Ectodermal cell (in vitro differentiated cells): ENCODE measurements at regions not wholly inside any gene's neighbourhood (a gene's known extent, or its start where the extent isn't known, plus 50 kb on each side); places are given as distances from the start of the nearest gene placed in this dataset.

Experiments used
- H3K27ac ChIP-seq: 2 replicates; pipeline ENCODE4 v1.7.0; 2013; ENCODE audit warnings: mild to moderate bottlenecking, low read depth, low read length; ENCODE audit not compliant: insufficient read depth, poor library complexity, severe bottlenecking
- H3K27me3 ChIP-seq: 2 replicates; pipeline ENCODE4 v1.7.0; 2013; ENCODE audit warnings: mild to moderate bottlenecking, low read length; ENCODE audit not compliant: insufficient read depth, control insufficient read depth, poor library complexity, severe bottlenecking
- H3K36me3 ChIP-seq: one replicate; pipeline ENCODE4 v1.7.0; 2013; ENCODE audit warnings: low read length; ENCODE audit not compliant: control insufficient read depth, insufficient read depth
- H3K4me1 ChIP-seq: one replicate; pipeline ENCODE4 v1.7.0; 2013; ENCODE audit warnings: low read length; ENCODE audit not compliant: control insufficient read depth, insufficient read depth
- H3K4me3 ChIP-seq: 2 replicates; pipeline ENCODE4 v1.7.0; 2013; ENCODE audit warnings: low read depth, low read length, control low read depth; ENCODE audit not compliant: insufficient read depth
- H3K9me3 ChIP-seq: 2 replicates; pipeline ENCODE4 v1.7.0; 2013; ENCODE audit warnings: mild to moderate bottlenecking, low read length, moderate library complexity; ENCODE audit not compliant: control insufficient read depth
- WGBS, 2 experiments: methylation state at CpG; one replicate each; pipeline ENCODE4 v1.1.7; 2013; ENCODE audit warnings: missing lambda C conversion rate in 2 of 2; 5-methylcytosine and 5-hydroxymethylcytosine counted together

DNA sequence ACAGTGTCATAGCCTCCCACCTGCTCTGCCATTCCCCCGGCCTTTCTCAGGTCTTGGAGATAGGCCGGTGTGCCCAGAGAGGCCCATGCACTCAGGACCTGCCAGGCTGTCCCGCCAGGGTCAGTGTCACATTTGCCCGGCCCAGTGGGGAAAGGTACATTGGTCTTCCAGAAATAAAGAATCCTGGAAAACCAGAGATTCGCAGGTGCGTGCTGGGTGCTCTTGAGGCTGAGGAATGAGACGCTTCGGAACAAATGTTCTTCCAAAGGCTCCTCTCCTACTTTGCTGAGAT lies 205.8 kb upstream of the RTL1 start:
- H3K36me3 ChIP-seq: no peaks in the 10 kb centered on the region
- WGBS, 2 experiments: 83 to 84% methylated on average over 8 of the region's 8 CpGs

DNA sequence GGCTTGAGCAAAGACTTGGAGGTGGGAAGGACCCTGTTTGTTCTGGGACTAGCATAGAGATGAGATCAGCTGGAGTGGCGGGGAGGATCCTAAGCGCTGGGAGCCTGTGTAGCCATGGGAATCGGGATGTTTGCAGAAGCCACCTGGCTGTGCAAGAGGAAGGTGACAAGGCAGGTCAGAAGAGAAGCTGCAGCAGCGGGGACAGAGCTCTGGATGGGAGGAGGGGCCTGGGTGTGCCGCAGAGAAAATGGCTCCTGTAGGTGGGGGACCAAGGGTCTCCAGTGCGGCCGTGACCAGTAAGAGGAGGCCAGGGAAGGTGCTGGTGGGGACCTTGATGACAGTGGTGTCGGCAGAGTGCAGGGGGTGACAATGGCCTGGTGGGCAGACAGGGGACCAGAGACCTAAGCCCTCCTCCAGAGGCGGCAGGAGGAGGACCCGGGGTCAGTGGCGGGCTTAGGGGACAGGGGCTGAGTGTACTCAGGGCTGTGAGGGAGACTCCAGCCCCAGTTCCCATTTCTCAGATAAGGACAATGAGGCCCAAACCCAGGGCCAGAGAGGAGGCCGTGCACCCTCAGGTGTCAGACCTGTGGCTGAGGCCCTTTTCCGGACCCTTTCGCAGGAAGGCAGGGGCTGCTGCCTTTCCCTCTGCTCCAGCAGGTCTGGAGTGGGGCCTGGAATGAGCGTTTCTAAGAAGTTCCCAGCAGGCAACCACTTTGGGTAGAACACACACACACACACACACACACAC lies 206.6 kb upstream of the RTL1 start:
- H3K4me1 ChIP-seq: no peaks in the 10 kb centered on the region
- 90 to 91% methylated on average over 15 of the region's 15 CpGs for WGBS, 2 experiments

More for the DNA sequence above, 205.8 kb upstream of the RTL1 start:
- H3K27ac ChIP-seq: no peak overlapping the region
- no peaks in the 10 kb centered on the region for H3K9me3 ChIP-seq
- H3K27me3 ChIP-seq: no peaks in the 10 kb centered on the region
- H3K4me3 ChIP-seq: no peak overlapping the region
- H3K4me1 ChIP-seq: no peaks in the 10 kb centered on the region

DNA sequence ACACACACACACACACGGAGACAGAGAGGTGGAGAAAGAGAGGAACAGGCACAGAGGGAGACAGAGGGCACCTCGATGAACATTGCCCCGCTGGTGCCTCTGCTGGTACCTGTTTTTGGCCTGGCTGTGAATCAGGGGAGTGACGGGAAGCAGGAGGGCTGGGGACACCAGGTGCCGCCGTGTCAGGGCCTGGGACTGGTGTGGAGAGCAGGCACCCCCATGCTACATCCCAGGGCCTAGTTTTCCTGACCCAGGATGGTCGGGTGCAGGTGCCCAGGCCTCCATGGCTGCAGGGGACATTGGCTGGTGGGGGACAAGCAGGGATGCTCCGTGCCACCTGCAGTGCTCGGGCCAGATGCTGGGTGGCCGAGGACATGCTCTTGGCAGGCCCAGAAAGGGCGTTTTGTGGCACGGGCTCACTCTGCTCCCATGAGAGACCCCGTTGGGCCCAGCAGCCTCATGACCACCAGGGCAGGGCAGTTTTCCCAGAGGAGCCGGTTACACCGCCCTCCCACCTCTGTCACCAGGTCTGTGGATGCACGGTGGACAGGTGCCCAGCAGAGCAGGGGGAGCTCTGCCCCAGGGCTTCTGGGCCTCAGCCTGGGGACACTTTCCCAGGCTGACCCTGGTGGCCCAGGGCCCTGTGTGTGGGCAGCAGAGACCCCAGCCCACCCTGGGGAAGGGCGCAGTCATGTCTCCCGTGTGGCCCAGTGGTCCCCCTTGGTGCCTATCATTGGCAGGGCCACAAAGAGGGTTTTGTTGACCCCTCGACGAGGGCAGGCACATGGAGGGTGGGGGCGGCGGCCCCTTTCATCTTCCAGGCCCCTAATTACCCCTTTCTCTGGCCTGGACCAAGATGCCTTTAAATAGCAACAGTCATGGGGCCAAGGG lies 207.5 kb upstream of the RTL1 start:
- no peaks in the 10 kb centered on the region for H3K9me3 ChIP-seq
- no peak overlapping the region for H3K27ac ChIP-seq
- no peaks in the 10 kb centered on the region for H3K27me3 ChIP-seq
- H3K4me3 ChIP-seq: no peak overlapping the region
- H3K4me1 ChIP-seq: no peaks in the 10 kb centered on the region
- WGBS, 2 experiments: 86% methylated on average over 22 of the region's 22 CpGs
- H3K36me3 ChIP-seq: no peaks in the 10 kb centered on the region

More for the DNA sequence above, 206.6 kb upstream of the RTL1 start:
- Histone ChIP-seq H3K4me3 (no peak overlapping the region), H3K27me3 (no peaks in the 10 kb centered on the region), H3K9me3 (no peaks in the 10 kb centered on the region), H3K36me3 (no peaks in the 10 kb centered on the region), H3K27ac (no peak overlapping the region)

DNA sequence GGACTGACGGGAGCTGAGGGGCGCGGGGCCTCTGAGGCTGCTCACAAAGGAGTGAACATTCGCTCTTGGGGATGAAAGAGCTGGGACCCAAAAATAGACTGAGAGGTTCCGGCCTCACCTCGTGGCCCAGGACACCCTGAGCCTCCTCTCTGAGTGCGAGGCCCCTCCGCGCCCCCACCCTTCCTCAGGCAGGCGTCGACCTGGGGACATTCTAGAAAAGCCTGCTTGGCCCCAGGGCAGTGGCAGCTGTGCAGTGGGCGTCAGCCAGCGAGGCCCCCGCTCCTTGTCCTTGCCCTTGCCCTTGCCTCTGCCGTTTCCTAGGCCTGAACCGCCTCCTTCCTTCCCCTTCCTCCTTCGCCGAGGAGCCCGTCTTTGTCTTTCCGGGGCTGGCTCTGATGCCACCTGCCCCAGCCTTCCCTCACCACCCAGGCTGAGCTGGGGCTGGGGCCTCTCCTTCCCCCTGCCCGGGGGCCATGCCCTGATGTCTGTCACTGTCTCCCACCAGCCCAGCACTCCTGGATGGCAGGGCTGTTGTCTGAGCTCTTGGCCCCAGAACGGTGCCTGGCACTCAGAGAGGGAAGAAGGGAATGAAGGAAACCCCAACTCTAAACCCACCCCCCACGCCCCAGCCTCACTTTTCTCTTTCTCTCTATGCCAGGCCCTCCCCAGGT lies 208.2 kb upstream of the RTL1 start:
- Histone ChIP-seq H3K36me3 (no peaks in the 10 kb centered on the region), H3K27me3 (no peaks in the 10 kb centered on the region), H3K27ac (no peak overlapping the region), H3K4me3 (no peak overlapping the region), H3K4me1 (no peaks in the 10 kb centered on the region), H3K9me3 (no peaks in the 10 kb centered on the region)
- whole genome bisulfite sequencing, 2 experiments: 85% methylated on average over 23 of the region's 23 CpGs

DNA sequence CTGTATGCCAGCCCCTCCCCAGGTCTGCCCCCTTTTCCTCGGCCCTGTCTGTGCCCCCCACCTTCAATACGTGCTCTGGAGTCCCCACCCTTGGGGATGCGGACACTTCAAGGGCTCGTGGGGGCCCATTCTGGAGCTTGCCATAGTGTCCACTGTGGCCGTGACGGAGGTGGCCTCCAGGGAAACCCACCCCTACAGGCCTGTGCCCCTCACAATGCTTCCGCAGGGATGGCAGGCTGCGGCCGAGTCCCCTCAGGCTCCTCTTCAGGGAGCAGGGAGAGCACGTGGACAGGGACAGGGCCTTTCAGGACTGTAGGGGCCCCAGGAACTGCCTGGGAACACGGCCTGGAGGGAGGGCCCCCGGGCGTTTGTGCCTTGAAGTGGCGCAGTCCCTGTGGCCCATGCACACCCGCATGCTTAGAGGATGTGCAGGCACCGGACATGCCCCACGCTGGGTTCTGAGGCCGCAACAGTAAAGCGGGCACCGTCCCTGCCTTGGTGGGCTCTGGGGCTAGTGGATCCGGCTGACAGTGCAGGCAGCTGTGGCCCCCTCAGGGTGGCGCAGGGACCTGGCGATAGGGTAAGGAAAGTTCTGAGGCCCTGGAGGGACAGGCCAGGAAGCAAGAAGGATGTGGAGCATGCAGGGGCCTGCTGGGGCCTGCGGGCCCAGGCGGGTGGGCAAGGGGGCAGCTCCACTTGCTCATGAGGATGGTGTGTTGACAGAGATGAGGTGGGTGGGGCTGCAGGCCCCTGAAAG lies 209.0 kb upstream of the RTL1 start:
- no peaks in the 10 kb centered on the region for H3K36me3 ChIP-seq
- WGBS, 2 experiments: 90 to 91% methylated on average over 25 of the region's 25 CpGs
- no peaks in the 10 kb centered on the region for H3K9me3 ChIP-seq
- H3K27ac ChIP-seq: no peak overlapping the region
- H3K27me3 ChIP-seq: no peaks in the 10 kb centered on the region
- H3K4me1 ChIP-seq: no peaks in the 10 kb centered on the region
- H3K4me3 ChIP-seq: no peak overlapping the region

DNA sequence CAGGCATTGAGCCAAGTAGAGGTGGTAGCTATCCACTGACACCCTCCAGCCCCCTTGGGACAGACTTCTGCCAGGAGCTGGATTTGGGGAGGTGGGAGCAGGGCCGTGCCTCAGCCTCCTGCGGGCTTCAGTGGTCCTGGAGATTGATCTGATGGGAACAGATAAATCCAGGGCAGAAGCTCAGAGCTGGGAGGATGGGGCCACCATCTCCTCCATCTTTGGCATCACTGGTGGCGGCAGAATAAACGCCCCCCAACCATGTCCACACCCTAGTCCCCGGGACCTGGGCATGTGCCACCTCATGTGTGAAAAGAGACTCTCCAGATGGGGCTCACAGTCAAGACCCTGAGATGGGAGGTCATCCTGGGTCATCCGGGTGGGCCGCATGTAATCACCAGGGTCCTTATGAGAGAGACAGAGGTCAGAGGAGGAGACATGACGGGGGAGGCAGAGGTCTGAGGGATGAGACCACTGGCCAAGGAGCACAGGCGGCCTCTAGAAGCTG lies 209.6 kb upstream of the RTL1 start:
- Histone ChIP-seq H3K4me1 (no peaks in the 10 kb centered on the region), H3K4me3 (no peak overlapping the region), H3K36me3 (no peaks in the 10 kb centered on the region), H3K27me3 (no peaks in the 10 kb centered on the region), H3K27ac (no peak overlapping the region), H3K9me3 (no peaks in the 10 kb centered on the region)
- WGBS, 2 experiments: 93 to 94% methylated on average over 9 of the region's 9 CpGs

DNA sequence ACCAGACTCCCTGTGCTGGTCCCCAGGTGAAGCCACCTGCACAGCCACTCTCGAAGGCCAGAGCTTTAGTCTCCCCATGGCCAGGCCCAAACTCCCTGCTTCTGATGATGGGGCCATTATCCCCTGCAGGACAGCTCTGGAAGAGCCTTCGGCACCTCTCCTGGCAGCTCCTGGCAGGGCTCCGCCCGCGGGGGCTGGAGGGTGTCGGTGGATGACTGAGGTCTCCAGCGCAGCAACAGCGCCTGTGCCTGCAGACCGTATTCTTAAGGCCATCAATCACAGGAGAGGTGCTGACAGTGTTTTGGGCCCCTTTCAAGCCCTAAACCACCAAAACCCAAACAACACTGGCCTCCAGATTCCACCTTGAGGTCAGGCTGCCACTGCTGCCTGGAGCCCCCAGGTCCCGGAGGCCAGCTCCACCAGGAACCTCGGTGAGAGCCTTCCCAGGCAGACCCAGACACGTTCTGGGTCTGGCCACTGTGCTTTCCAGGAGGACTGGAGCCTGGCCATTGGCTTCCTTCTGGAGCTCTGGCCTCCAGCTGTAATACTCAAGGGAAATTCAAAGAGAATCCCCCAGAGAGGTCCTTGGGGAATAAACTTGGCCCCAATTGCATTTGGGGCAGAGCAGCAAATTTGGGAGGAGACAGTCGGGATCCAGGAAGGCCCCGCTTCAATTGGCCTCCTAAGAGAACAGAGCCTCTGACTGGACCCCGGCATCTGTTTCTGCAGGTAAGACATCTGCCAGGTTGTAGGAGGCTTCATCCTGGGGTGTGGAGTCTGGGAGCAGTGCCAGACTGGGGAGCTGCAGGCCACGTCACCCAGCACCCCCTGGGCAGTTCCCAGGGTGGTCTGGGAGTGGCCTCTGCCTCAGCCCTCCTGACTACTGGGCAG lies 210.6 kb upstream of the RTL1 start:
- Histone ChIP-seq H3K4me1 (no peaks in the 10 kb centered on the region), H3K36me3 (no peaks in the 10 kb centered on the region), H3K27ac (no peak overlapping the region), H3K4me3 (no peak overlapping the region), H3K9me3 (no peaks in the 10 kb centered on the region), H3K27me3 (no peaks in the 10 kb centered on the region)
- WGBS, 2 experiments: 91 to 92% methylated on average over 16 of the region's 16 CpGs

DNA sequence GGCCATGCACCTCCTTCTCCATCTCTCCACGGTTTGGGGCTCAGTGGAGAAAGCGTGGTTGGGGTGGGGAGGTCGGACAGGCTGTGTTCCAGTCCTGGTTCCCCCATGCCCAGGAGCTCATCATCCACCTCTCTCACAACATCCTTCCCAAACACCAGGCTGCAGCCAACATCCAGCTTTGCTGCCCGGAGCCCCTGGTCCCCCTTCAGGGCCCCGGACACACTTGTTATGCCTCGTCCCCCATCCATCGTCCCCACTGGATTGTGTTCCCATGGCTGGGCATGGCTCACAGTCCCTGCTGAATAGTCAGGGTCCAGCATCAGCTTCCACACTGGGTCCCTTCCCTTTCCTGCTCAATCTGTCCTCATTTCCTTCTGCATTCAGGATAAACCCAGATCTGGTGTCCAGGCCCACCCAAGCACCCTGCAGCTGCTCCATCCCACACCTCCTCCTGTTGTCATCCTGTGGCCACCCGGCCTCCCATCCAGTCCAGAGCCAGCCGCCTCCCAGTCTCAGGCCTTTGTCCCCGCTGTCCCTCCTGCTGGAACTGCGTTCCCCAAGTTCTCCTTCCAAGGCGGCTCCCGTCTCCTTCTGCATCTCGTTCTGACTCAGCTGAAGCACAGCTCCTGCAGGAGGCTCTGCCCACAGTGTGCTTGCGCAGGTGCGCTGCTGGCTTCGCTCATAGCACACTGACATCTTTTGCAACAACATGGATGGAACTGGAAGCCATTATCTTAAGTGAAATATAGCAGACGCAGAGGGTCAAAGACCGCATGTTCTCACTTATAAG lies 211.4 kb upstream of the RTL1 start:
- Histone ChIP-seq H3K27me3 (no peaks in the 10 kb centered on the region), H3K27ac (no peak overlapping the region), H3K4me3 (no peak overlapping the region), H3K4me1 (no peaks in the 10 kb centered on the region), H3K36me3 (no peaks in the 10 kb centered on the region), H3K9me3 (no peaks in the 10 kb centered on the region)
- WGBS, 2 experiments: 90% methylated on average over 19 of the region's 19 CpGs
